ENCODE measurements at regions not wholly inside any gene's neighbourhood (a gene's known extent, or its start where the extent isn't known, plus 50 kb on each side); places are given as distances from the start of the nearest gene placed in this dataset.

GRCh38 chr10:62616885-62617590, 187.5 kb upstream of the ADO start:
- TF ChIP-seq POLR2A (IDR thresholded peaks at IDR 0.05; ENCODE audit: low read depth, low read length) = no peak
- no peak for TF ChIP-seq CTCF (IDR thresholded peaks at IDR 0.05; ENCODE audit: extremely low read depth in 1 of 2, insufficient read depth in 1 of 2, low read depth in 1 of 2, low read length in 2 of 2)
- no peak for TF ChIP-seq POLR2AphosphoS5 (IDR thresholded peaks at IDR 0.05; ENCODE audit: insufficient read depth, low read depth, low read length)
- no peak for TF ChIP-seq JUN (IDR thresholded peaks at IDR 0.05; ENCODE audit: borderline replicate concordance, insufficient read depth, insufficient read length, low read depth)
- no peak for TF ChIP-seq EZH2 (IDR thresholded peaks at IDR 0.05; ENCODE audit: borderline replicate concordance, low read depth, low read length, severe bottlenecking)
- no peak for TF ChIP-seq MYC (IDR thresholded peaks at IDR 0.05; ENCODE audit: low read depth, low read length)
